ENCODE measurements at regions not wholly inside any gene's neighbourhood (a gene's known extent, or its start where the extent isn't known, plus 50 kb on each side); places are given as distances from the start of the nearest gene placed in this dataset.

DNA sequence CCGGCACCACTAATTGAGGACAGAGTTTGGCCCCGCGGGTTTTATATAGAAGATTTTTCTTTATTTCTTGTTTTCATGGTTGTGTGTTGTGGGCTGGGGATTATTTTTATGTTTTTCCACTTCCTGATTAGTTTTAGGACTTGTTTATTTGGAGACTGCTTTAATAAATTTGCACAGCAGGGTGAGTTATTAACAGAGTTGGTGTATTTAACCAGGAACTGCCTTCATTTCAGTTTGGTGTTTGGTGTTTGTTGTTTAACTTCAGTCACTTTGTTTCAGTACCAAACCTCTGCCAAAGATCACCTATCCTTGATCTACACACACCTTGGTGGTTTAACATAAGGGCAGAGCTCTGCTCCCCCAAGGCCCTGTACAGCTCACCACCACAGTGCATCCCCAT, 103.5 kb upstream of the LMO4 start:
- DNase-seq (ENCODE audit: low spot score) = no peak

DNA sequence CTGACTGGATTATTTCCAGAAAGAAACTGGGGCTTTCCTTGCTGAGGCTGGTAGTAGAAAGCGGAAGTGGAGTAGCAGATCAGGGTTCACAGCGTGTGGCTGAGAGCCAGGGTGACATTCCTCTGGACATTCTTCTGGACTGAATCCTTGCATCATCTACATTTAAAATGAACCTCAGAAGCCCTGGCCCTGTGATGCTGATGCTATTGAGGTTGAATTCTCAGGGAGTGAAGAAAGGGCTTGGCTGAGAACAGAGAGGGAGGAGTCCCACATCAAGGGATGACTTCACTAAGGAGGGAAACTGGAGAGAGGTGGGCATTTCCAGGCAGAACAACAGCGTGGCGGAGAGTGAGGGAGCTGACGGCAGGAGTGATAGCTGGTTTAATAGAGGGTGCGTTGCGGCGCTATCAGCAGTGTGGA, 102.3 kb upstream of the LMO4 start:
- no peak for DNase-seq (ENCODE audit: low spot score)

DNA sequence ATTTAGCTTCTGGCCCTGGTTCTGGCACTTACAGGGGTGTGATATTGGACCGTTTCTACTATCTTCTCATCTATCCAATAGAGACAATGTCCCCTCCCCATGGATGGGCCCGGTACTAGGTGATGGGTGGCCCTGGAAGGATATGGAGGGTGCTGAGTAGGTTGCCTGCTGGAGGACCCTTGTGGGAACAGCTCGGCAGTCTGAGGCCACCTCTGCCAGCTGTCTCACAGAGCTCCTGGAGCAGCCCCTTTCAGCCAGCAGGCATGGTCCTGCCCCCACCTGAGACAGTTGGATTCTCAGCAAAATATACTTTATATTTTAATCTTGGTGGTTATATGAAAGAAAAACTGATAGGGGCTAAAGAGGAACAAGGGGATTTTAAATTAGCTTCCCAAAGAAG, 101.0 kb upstream of the LMO4 start:
- DNase-seq (ENCODE audit: low spot score) = no peak

DNA sequence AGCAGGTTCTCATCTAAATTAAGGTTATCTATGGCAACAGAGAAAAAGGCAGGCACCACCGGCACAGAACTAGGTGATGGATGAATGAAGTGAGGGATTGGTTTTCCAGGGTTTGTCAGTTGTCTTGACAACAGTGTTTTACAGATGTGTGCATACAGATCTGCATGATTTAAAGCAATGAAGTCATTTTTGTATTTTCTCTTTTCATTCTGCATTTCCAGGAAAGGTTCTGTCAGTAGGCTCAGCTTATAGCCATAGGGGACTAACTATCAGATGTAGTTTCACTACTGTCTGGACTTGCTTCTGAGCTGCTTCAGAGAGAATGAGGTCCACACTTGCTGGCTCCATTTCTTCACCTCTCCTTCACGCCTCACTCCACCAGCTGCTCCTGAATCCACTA, 98.2 kb upstream of the LMO4 start:
- DNase-seq (ENCODE audit: low spot score) = no peak

DNA sequence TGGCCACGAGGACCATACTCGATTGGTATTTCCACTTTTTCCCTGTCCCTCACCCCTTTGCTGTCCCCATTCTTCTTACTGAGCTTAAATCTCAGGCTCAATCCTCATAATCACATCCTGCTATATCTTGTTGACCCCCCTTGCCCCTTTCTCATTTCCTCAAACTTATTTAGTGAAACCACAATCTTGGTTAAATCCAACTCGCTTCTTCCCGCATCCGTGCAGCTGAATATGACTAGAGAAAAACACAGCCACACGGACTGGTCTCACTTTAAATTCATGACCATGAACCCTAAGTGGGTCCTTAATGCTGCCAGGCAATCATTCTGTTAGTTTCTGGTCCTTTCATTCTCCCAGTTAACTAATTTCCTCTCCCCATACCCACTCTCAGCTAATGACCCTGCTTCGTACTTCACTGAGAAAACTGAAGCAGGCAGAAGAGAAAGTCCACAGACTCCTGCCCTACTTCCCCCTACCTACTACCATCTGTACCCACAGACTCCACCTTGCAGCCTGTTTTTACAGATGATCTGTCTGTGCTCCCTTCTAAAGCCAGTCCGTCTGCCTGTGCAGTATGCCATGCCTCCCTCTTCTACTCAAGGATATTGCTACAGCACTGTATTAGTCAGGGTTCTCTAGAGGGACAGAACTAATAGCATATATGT, 96.8 kb upstream of the LMO4 start:
- DNase-seq (ENCODE audit: low spot score) = no peak

DNA sequence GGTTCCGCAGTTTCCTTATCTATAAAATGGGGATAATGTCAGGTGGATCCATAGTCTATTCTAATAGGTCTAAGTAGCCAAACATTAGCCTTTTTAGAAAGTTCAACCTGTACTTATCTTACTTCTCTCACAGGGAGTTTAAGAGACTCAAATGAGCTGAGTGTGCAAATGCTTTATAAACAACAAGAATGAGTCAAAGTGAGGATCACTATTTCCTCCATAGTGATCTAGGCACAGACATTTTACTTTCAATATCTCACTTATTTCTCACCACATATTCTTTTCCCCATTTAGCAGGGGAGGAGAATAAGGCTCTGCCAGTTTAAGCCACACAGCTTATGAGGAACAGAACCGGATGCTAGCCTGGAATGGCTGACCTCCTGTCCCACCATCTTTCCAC, 92.1 kb upstream of the LMO4 start:
- no peak for DNase-seq (ENCODE audit: low spot score)

DNA sequence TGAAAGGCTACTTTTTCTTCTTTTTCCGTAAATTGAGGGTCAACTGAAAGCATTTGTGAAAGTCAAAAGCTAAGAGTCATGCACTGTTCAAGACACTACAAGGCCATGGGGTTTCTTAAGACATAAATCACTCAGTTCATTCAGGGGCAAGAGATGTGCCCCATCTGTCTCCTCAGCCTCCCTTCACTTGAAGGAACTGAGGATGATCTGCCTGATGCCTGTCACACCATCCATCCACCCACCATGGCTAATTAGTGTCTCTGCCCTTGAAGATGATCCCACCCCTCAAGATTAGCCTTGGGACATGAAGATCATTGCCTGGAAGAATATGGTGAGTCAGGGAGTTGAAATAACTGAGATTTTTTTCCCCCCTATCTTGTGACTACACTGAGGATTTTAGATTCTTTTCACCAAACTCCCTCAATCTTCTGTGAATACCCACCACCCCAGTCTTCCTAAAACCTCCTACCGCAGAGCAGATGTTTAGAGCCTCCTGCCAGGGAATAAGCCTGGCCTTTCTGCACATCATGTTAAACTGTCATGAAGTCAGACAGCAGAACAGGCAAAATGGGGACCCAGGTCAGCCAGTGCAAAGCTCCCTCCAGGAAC, 88.6 kb upstream of the LMO4 start:
- no peak for DNase-seq (ENCODE audit: low spot score)

DNA sequence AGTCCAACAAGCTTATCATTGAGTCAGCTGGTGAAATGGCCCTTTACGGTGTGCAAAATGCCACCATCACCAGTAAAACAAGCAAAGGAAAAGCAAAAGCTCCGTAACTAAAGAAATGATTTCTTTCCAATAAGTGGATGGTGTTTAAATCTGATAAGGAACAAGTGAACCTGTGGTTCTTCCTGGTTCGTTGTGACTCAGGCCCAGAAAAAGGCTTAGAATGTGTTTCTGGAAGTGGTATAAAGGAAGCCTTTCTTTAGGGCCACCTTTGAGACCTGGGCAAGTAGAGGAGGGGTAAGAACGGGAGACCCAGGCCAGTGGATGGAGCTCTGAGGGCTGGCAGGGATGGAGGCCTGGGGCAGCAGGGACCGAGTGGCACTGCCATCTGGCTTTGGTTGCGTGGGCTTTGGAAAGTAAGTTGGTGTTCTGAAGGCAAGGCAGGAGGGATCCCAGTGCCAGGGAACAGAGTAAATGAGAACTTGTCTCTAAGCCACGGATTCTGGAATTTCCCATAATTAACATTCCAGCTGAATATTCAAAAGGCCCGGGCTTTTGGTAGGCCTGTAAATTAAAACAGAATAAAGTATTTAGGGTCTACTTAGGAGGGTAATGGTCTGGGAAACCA, 87.9 kb upstream of the LMO4 start:
- peak; percentile 45 for DNase-seq (ENCODE audit: low spot score)

DNA sequence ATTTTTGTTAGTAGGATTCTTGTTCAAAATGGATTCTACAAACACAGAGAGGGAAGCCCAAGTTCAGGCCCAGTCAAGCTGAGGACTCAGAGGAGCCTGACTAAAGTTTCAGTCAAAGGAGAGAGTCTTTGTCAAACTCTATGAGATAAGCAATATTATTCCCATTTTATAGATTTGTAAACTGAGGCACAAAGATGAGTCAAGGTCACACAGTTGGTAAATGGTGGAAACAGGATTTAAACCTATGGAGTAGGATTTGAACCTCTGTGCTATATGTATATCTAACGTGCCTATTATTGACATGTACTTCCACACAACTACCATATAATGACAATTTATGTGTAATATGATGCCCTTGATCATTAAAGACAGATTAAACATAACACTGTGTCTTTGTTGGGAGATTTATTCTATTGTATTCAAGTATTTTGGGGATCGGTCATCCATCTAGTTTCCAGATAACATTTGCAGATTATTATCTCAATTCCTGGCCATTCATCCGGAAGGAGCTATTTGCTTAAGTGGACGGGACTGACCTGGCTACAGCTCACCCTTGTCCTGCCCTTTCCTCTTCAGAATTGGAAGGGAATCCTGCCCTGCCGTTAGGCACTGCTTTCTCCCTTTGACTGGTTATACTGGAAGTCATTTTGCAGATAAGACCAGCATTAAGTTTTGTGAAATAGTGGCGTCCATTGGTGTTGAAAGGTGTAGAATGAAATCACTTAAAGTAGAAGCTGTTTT, 86.1 kb upstream of the LMO4 start:
- no peak for DNase-seq (ENCODE audit: low spot score)

DNA sequence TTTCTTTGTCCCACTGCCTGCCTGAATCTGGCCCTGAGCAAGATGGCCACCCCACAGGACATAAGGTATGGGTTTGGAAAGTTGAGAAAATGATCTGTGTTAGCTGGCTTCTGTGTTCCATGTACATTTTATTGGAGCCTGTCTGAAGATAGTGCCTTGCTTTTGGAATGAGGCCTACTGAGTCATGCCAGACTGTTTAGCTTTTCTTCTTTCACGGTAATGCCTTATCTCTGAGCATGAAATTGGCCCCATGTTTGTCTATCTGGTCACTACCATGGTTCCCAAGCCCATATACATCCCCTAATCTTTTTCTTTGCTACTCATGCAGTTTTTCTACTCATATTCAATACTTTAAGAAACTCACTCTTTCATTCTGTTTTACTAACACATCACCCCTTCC, 85.1 kb upstream of the LMO4 start:
- no peak for DNase-seq (ENCODE audit: low spot score)

DNA sequence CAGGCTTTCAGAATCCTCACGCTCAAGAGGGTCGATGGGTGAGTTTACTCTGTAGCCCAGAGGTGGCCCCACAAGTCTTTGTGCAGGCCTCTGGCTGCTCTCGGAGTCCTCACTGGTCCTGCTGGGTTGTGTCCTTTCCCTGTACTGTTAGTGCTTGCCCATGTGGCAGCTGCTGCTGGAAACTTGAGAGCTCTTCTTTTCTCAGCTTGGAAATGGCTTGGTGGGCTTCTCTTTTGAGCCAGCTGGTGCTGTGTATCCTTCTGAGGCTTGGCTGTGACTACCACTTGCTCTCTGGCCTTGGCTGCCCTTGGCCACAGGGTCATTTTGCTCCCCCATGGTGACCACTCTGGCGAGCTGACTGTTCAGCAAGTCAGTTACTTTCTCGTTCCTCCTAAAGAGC, 82.2 kb upstream of the LMO4 start:
- no peak for DNase-seq (ENCODE audit: low spot score)

DNA sequence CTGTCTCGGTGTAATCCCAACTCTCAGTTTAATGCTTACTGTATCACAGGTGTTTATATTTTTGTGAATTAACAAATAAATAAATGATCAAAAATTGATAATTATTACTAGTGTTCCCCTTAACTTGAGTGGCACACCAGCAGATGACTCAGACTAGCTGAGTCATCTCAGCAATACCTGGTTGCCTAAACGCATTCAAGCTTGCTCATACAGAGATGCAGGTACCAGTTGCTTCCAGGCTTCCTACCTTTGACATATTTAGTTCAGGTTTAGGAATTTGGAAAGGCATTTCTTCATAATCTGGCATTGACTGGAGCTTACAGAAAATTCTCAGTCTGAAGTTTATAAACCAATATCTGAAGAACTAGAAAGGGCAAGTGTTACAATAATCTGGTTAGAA, 78.9 kb upstream of the LMO4 start:
- no peak for DNase-seq (ENCODE audit: low spot score)

DNA sequence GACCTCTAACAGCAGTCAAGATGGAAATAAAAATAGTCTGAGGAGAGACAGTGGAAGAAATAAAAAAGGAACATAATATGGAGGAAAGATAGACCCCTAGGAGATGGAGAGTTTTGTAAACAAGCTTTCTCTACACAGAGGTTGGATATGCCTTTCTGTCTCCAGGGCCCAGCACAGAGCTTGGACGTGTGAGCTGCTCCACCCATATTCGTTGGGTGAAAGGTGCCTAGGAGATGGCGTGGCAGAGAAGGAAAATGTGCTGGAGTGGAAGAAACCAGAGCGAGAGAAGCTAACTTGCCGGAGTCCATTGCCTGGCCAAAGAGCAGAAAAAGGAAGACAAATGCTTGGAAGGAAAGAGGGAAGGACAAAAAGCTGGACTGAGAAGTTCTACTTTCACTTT, 78.3 kb upstream of the LMO4 start:
- DNase-seq (ENCODE audit: low spot score) = no peak

DNA sequence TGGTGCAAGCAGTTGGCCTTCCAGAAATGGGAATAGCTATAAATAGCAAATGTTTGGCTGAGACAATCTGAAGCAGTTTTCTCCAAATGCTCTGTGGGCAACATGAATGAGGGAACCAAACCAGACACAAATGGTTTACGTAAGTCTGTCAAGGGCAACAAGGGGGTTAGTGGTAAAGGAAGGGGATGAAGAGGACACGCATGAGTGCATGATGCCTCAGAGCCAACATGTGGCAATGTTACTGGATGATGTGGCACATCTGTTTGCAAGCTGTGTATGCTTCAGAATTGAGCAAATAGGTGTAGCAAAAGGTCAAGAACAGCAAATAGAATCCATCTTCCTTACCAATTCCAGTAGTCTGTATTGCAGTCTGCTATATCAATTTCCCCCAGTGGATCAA, 76.3 kb upstream of the LMO4 start:
- no peak for DNase-seq (ENCODE audit: low spot score)

DNA sequence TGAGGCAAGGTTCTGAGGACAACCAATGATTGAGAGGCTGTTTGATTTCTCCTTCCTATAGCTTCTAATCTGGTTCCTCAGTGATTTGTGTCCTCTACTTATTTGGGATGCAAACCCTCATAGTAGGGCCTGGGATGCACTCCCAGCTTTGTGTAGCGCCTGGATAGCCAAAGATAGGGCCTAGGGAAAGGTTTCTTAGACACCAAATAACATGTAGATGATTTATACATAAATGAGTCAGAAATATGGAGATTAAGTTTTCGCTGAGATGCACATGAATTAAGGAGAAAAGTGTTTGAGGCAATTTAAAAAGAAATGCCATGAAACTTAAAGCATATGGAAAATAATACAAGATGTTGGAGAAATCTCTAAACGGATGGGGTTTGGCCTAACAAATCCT, 66.0 kb upstream of the LMO4 start:
- DNase-seq (ENCODE audit: low spot score) = no peak

DNA sequence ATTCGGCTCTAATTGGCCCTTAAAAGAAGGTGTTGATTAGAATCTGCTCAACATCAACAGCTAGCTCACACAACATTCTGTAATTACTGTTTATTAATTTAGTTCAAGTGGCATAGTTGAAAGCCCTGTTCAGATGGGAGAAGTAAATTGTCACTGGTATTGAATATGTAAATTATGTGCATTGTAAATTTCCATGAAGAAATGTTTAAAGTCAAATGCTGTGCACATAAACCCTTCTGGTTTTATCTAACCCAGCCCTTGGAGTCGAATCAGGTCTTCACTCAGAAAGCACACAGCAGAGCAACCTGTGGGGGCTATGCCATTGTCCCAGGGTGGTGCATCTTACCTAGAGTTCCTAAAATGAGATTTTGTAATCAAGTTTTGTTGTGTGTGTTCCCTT, 65.4 kb upstream of the LMO4 start:
- DNase-seq (ENCODE audit: low spot score) = no peak

DNA sequence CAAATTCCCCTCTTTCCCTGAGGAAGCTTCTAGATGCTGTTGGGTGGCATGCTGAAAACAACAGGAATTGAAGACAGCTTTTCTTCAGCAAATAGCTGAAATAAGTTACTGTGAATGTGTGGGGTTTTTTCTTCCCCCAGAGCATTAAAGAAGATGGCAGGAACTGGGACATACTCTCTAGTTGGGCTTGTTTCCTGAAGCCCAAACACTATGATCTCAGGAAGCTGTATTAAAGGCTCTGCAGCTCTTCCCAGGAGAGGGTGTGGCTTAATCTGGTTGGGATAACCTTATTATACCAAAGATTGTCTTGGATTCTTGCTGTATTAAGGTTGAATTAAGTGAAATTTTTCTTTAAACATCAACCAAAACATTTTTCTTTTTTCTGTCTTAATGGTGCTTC, 64.9 kb upstream of the LMO4 start:
- DNase-seq (ENCODE audit: low spot score) = no peak

DNA sequence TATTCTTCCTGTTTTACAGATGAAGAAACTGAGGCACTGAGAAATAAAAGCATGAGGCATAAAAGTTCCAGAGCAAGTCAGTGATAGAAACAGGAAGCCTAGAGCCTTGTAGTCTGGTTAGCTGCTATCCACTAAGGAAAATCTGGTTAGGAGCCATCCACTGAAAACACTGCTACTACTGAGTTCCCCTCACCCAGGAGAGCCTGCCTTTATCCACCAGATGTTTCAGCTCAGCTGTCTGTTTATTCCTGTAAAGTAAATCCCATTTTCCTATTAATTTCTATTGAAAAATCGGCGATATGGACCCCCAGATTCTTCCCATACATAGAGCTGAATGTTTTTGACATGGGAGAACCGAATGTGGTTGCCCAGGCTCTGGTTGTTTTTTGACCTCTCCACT, 63.7 kb upstream of the LMO4 start:
- no peak for DNase-seq (ENCODE audit: low spot score)

DNA sequence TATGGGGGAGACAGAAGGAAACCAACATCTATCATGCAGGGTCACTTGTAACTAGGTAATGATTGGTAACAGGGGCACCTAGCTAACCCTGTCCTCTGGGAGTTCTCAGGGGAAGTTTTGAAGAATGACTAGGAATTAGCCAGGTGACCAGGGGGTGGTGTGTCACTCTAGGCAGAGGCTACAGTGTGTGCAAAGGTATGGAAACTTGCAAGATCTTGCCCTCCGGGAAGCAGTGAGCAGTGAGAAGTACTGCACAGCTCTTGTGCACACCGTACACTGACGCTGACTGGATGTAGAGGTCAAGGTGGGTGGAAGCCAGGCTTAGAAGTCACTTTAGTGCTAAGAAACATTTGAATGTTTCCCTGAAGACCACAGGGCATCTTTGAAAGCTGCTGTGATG, 62.9 kb upstream of the LMO4 start:
- no peak for DNase-seq (ENCODE audit: low spot score)

DNA sequence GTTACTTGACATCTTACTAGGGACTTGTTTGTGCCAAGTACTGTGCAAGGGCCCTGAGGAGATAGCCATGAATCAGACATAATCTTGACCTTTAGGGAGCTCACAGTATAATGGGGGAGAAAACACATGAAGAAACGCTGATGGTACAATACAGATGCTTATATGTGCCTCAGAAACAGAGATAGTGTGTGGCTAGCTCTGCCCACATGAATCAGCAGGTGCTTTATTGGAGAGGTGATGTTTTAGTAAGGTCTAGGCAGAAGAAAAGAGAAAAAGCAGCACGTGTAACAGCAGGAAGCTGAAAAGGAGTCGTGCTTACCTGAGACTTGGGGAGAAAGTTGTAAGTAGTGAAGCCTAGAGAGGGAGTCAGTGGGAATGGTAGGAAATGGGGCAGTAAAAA, 60.6 kb upstream of the LMO4 start:
- DNase-seq (ENCODE audit: low spot score) = no peak

DNA sequence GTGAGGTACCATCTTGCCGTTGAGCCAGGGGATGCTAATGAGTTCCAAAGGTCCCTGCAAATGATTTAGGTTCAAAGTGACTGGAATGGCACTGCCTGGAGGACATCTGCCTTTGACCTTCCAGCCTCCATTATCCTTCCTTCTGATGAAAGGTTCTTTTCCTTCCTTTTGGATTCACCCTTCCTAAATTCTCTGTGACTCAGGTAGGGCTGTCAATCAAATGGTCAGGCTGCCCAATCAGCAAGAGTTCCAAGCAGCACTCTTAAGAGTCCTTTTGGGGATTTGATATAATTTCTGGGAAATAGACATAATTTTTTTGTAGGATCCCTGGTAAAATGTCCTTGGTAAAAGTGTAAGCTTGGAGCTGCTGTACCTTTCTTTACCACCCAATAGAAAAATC, 58.8 kb upstream of the LMO4 start:
- no peak for DNase-seq (ENCODE audit: low spot score)

DNA sequence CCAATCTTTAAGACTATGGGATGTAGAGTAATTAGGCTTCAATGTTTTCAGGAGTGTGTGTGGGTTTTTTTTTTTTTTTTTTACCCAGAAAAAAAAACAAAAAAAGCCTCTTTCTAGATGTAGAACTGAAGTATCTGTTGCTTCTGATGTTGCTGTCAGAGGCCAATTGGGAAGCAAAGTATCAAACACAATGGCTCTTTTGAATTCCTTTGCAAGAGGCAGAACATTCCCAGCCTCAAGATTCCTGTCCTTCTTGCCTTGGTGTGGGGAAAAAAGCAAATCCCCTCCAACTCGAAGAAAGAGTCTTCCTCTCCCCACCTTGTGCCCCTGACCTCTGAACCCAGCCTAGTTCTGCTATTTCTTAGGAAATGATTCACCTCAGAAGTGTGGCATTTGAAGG, 55.4 kb upstream of the LMO4 start:
- DNase-seq (ENCODE audit: low spot score) = no peak

DNA sequence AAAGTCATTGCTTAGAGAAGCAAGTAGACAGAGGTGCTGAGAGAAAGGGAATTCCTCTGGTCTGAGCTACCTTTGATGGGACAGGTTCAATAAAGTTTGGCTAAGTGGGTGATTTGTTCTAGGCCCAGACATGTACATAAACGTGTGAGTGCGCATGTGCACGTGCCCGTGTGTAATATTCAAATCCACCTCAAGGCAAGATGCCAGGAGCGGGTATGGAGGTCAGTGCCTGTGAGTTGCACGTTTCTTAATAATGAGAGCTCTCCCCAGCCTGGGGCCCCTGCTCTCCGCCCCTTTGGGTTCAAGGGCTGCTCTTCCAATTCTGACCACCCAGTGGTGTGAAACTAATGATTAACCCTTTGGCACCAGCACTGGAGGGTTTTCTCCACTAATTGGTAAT, 53.8 kb upstream of the LMO4 start:
- DNase-seq (ENCODE audit: low spot score) = no peak
